ENCODE measurements at regions not wholly inside any gene's neighbourhood (a gene's known extent, or its start where the extent isn't known, plus 50 kb on each side); places are given as distances from the start of the nearest gene placed in this dataset.

GRCh38 chr15:81507831-81508230 is 133.8 kb upstream of the TMC3 start:
- TF ChIP-seq CTCF (IDR thresholded peaks at IDR 0.05) (no peak), POLR2AphosphoS5 (IDR thresholded peaks at IDR 0.05) (no peak), POLR2A (IDR thresholded peaks at IDR 0.05) (no peak), EP300 (IDR thresholded peaks at IDR 0.05; ENCODE audit: low read depth) (no peak)

Data from transverse colon (tissue), 4 donors.